ENCODE measurements at regions not wholly inside any gene's neighbourhood (a gene's known extent, or its start where the extent isn't known, plus 50 kb on each side); places are given as distances from the start of the nearest gene placed in this dataset.
A peak's percentile ranks its signal among the peaks of the same experiment; 100 is the strongest.

- no peaks in the 10 kb centered on the region for H3K4me1 ChIP-seq
- H3K36me3 ChIP-seq, result no peaks in the 10 kb centered on the region
- TF ChIP-seq POLR2A (IDR thresholded peaks at IDR 0.05), result no peak
- TF ChIP-seq POLR2AphosphoS5 (IDR thresholded peaks at IDR 0.05), result no peak
- no peak for TF ChIP-seq EP300 (IDR thresholded peaks at IDR 0.05)
- no peak for TF ChIP-seq CTCF (IDR thresholded peaks at IDR 0.05)
- no peaks in the 10 kb centered on the region for H3K27me3 ChIP-seq
- WGBS, 2 donors (ENCODE audit: low coverage in 1 of 2), result 54 to 56% methylated on average over 4 of the region's 4 CpGs
- no peaks in the 10 kb centered on the region for H3K9me3 ChIP-seq
- no peak overlapping the region for H3K4me3 ChIP-seq
- no peak for ATAC-seq
- H3K27ac ChIP-seq, result no peak overlapping the region
Measured at GRCh38 chr9:115951977-115952376, 201.6 kb upstream of the PAPPA start.

- no peak overlapping the region for H3K27ac ChIP-seq
- H3K27me3 ChIP-seq, result no peaks in the 10 kb centered on the region
- 43 to 53% methylated on average over 4 of the region's 4 CpGs for WGBS, 2 donors (ENCODE audit: low coverage in 1 of 2)
- H3K4me1 ChIP-seq, result no peaks in the 10 kb centered on the region
- no peak for ATAC-seq
- no peaks in the 10 kb centered on the region for H3K36me3 ChIP-seq
- H3K9me3 ChIP-seq, result no peaks in the 10 kb centered on the region
- peak; percentile 19 for TF ChIP-seq POLR2AphosphoS5 (IDR thresholded peaks at IDR 0.05)
- no peak for TF ChIP-seq POLR2A (IDR thresholded peaks at IDR 0.05)
- no peak overlapping the region for H3K4me3 ChIP-seq
Measured at GRCh38 chr9:115952430-115953292, 200.9 kb upstream of the PAPPA start.

GRCh38 chr9:115956371-115956770 lies 197.2 kb upstream of the PAPPA start:
- Histone ChIP-seq H3K27me3 (no peaks in the 10 kb centered on the region), H3K9me3 (no peaks in the 10 kb centered on the region), H3K4me1 (no peaks in the 10 kb centered on the region), H3K36me3 (no peaks in the 10 kb centered on the region), H3K27ac (no peak overlapping the region), H3K4me3 (no peak overlapping the region)
- TF ChIP-seq POLR2AphosphoS5 (IDR thresholded peaks at IDR 0.05) (no peak), CTCF (IDR thresholded peaks at IDR 0.05) (no peak), EP300 (IDR thresholded peaks at IDR 0.05) (no peak), POLR2A (IDR thresholded peaks at IDR 0.05) (no peak)
- ATAC-seq, result no peak
- 46 to 50% methylated on average over 3 of the region's 3 CpGs for WGBS, 2 donors (ENCODE audit: low coverage in 1 of 2)

GRCh38 chr9:115957585-115957984 lies 196.0 kb upstream of the PAPPA start:
- ATAC-seq, result no peak
- Histone ChIP-seq H3K27me3 (no peaks in the 10 kb centered on the region), H3K9me3 (peaks cover 0 to 4% (median 0%) of the 10 kb centered on the region in 3 donors), H3K4me3 (no peak overlapping the region), H3K27ac (no peak overlapping the region), H3K36me3 (no peaks in the 10 kb centered on the region), H3K4me1 (no peaks in the 10 kb centered on the region)
- WGBS, 2 donors (ENCODE audit: low coverage in 1 of 2), result 25 to 52% methylated on average over 1 to 2 of the region's 2 CpGs
- TF ChIP-seq POLR2A (IDR thresholded peaks at IDR 0.05) (no peak), POLR2AphosphoS5 (IDR thresholded peaks at IDR 0.05) (no peak), CTCF (IDR thresholded peaks at IDR 0.05) (no peak), EP300 (IDR thresholded peaks at IDR 0.05) (no peak)

- Histone ChIP-seq H3K4me1 (no peaks in the 10 kb centered on the region), H3K4me3 (no peak overlapping the region), H3K9me3 (peaks cover 0 to 6% (median 0%) of the 10 kb centered on the region in 3 donors), H3K27ac (no peak overlapping the region), H3K27me3 (no peaks in the 10 kb centered on the region), H3K36me3 (no peaks in the 10 kb centered on the region)
- TF ChIP-seq POLR2A (IDR thresholded peaks at IDR 0.05) (no peak), POLR2AphosphoS5 (IDR thresholded peaks at IDR 0.05) (no peak), CTCF (IDR thresholded peaks at IDR 0.05) (no peak), EP300 (IDR thresholded peaks at IDR 0.05) (no peak)
- ATAC-seq, result no peak
- 79% methylated on average over 3 of the region's 3 CpGs; no CpG with 5 or more reads in 1 of the 2 donors for WGBS, 2 donors (ENCODE audit: low coverage in 1 of 2)
Measured at GRCh38 chr9:115964710-115965347, 188.8 kb upstream of the PAPPA start.
